HCT116 (cell line): ENCODE measurements at regions not wholly inside any gene's neighbourhood (a gene's known extent, or its start where the extent isn't known, plus 50 kb on each side); places are given as distances from the start of the nearest gene placed in this dataset.

Experiments used
- ATAC-seq: fragments of 200-7000 bp; cut with Tn5 transposase; 2 replicates; pipeline ENCODE4 v1.9.1; 2020; ENCODE audit warnings: mild to moderate bottlenecking, moderate library complexity
- BruUV-seq: library from RNA; stranded (reverse); fragments of 400-500 nt; replicated peaks from 2 replicates; lab custom pipeline; 2021; lab: Mats Ljungman, UMichigan
- CTCF ChIA-PET: fragments of 300-600 bp; sonication (Branson Sonifier 250); formaldehyde crosslinking; loops from one replicate; lab custom pipeline; 2021; ENCODE audit warnings: antibody characterized with exemption; lab: Charles Lee
- POLR2A ChIA-PET: fragments of 300-600, 350-600 bp; sonication (Branson Sonifier 250); formaldehyde crosslinking; loops from one replicate; lab custom pipeline; 2021; ENCODE audit warnings: antibody characterized with exemption; lab: Charles Lee
- RAD21 ChIA-PET, 2 experiments: fragments of 300-600 bp; sonication (Branson Sonifier 250); formaldehyde crosslinking; loops; one replicate each; lab custom pipeline; 2023; ENCODE audit warnings: low total read pairs in 2 of 2; ENCODE audit not compliant: uncharacterized antibody in 2 of 2, unreplicated experiment in 2 of 2, low non-redundant PET in 1 of 2; lab: Charles Lee
- DNase-seq: peaks from one replicate; pipeline ENCODE4 v3.0.0-alpha.2; 2010; ENCODE audit warnings: low read depth, low spot score
- H2AFZ ChIP-seq: fragments of 200-600 bp; shearing (Covaris generic), sonication (generic); 2 replicates; pipeline ENCODE4 v1.6.1; 2017; ENCODE audit warnings: low read depth, mixed run types, mixed read lengths, antibody characterized with exemption, low read length; ENCODE audit not compliant: poor library complexity, severe bottlenecking
- H3K27ac ChIP-seq: 2 replicates; pipeline ENCODE4 v1.5.1; 2012; ENCODE audit warnings: low read depth, low read length
- H3K27me3 ChIP-seq: fragments of 200-600 bp; sonication (generic); 2 replicates; pipeline ENCODE4 v1.6.1; 2016; ENCODE audit warnings: mixed run types, low read length, mixed read lengths; ENCODE audit not compliant: insufficient read depth
- H3K36me3 ChIP-seq, 2 experiments: fragments of 200-500 bp in 1 of 2; fragments of 200-600 bp in 1 of 2; sonication (Bioruptor generic) in 1 of 2; sonication (generic) in 1 of 2; 2 replicates each; pipeline versions ENCODE4 v1.5.1 to v1.6.1; 2014 to 2016; ENCODE audit warnings: low read length in 2 of 2, inconsistent platforms in 1 of 2, mixed read lengths in 1 of 2, mixed run types in 1 of 2; ENCODE audit not compliant: insufficient read depth in 2 of 2, control insufficient read depth in 1 of 2
- H3K4me1 ChIP-seq, 2 experiments: fragments of 200-600 bp in 1 of 2; sonication (generic) in 1 of 2; 2 replicates each; pipeline versions ENCODE4 v1.5.1 to v1.6.1; 2012 to 2017; ENCODE audit warnings: low read length in 2 of 2, inconsistent platforms in 1 of 2, mild to moderate bottlenecking in 1 of 2, mixed read lengths in 1 of 2, mixed run types in 1 of 2, moderate library complexity in 1 of 2; ENCODE audit not compliant: insufficient read depth in 2 of 2, control insufficient read depth in 1 of 2
- H3K4me2 ChIP-seq: fragments of 200-600 bp; sonication (generic); 2 replicates; pipeline ENCODE4 v1.6.1; 2017; ENCODE audit warnings: mixed run types, low read length, mixed read lengths
- H3K4me3 ChIP-seq, 2 experiments: fragments of 200-600 bp in 1 of 2; sonication (generic) in 1 of 2; replicated peaks in 1 of 2; 2 replicates each; pipeline ENCODE4 v1.5.1; 2011 to 2016; ENCODE audit warnings: low read length in 2 of 2, control low read depth in 1 of 2, low read depth in 1 of 2, mild to moderate bottlenecking in 1 of 2, mixed read lengths in 1 of 2, mixed run types in 1 of 2
- H3K79me2 ChIP-seq: fragments of 200-600 bp; sonication (generic); 2 replicates; pipeline ENCODE4 v1.6.1; 2017; ENCODE audit warnings: mild to moderate bottlenecking, mixed run types, low read length, moderate library complexity, mixed read lengths; ENCODE audit not compliant: insufficient read depth
- H3K9ac ChIP-seq: fragments of 200-600 bp; sonication (generic); 2 replicates; pipeline ENCODE4 v1.6.1; 2016; ENCODE audit warnings: low read length, mixed read lengths
- H3K9me2 ChIP-seq: fragments of 200-600 bp; sonication (generic), shearing (Covaris generic); 2 replicates; pipeline ENCODE4 v1.6.1; 2017; ENCODE audit warnings: mixed run types, mild to moderate bottlenecking, moderate library complexity; ENCODE audit not compliant: insufficient read depth
- H3K9me3 ChIP-seq, 2 experiments: fragments of 200-500 bp in 1 of 2; fragments of 200-600 bp in 1 of 2; sonication (Bioruptor generic) in 1 of 2; sonication (generic) in 1 of 2; 2 replicates each; pipeline ENCODE4 v1.6.1; 2014 to 2017; ENCODE audit warnings: low read length in 2 of 2, mixed read lengths in 2 of 2, inconsistent platforms in 1 of 2, low read depth in 1 of 2, mild to moderate bottlenecking in 1 of 2, mixed run types in 1 of 2, moderate library complexity in 1 of 2; ENCODE audit not compliant: control insufficient read depth in 1 of 2, insufficient read depth in 1 of 2
- H4K20me1 ChIP-seq: fragments of 200-600 bp; sonication (generic), shearing (Covaris generic); 2 replicates; pipeline ENCODE4 v1.6.1; 2017; ENCODE audit warnings: mixed run types, mild to moderate bottlenecking, moderate library complexity; ENCODE audit not compliant: insufficient read depth
- ATF3 ChIP-seq: IDR thresholded peaks from 2 replicates; pipeline ENCODE4 v1.6.1; 2012
- EGR1 ChIP-seq: IDR thresholded peaks from 2 replicates; pipeline ENCODE4 v1.6.1; 2012; ENCODE audit warnings: low read depth
- ELF1 ChIP-seq: IDR thresholded peaks from 2 replicates; pipeline ENCODE4 v1.6.1; 2012; ENCODE audit warnings: low read depth, borderline replicate concordance
- EZH2 ChIP-seq: fragments of 200-600 bp; sonication (generic); IDR thresholded peaks from 2 replicates; pipeline ENCODE4 v1.6.1; 2017; ENCODE audit warnings: antibody characterized with exemption, mixed run types
- EZH2phosphoT487 ChIP-seq: fragments of 200-600 bp; IDR thresholded peaks from 2 replicates; pipeline ENCODE4 v1.6.1; 2018; ENCODE audit warnings: antibody characterized with exemption, borderline replicate concordance
- JUND ChIP-seq: IDR thresholded peaks from 2 replicates; pipeline ENCODE4 v1.6.1; 2012
- POLR2A ChIP-seq: IDR thresholded peaks from 2 replicates; pipeline ENCODE4 v1.7.0; 2011; ENCODE audit warnings: borderline replicate concordance; ENCODE audit not compliant: insufficient read depth, insufficient read length; ENCODE audit errors: extremely low read depth
- POLR2AphosphoS5 ChIP-seq: IDR thresholded peaks from 2 replicates; pipeline ENCODE4 v1.6.1; 2011; ENCODE audit warnings: mild to moderate bottlenecking, low read depth, low read length, moderate library complexity
- SRF ChIP-seq: IDR thresholded peaks from 2 replicates; pipeline ENCODE4 v1.6.1; 2012; ENCODE audit warnings: low read depth
- TCF7L2 ChIP-seq: IDR thresholded peaks from 2 replicates; pipeline ENCODE4 v1.7.0; 2011; ENCODE audit warnings: borderline replicate concordance, inconsistent platforms; ENCODE audit not compliant: insufficient read depth, insufficient read length; ENCODE audit errors: extremely low read depth
- ZBTB33 ChIP-seq: IDR thresholded peaks from 2 replicates; pipeline ENCODE4 v1.6.1; 2011; ENCODE audit warnings: mild to moderate bottlenecking, low read length, moderate library complexity; ENCODE audit not compliant: insufficient replicate concordance; ENCODE audit errors: extremely low read depth
- ZNF274 ChIP-seq: fragments of 200-500 bp; sonication (Bioruptor generic); IDR thresholded peaks from 2 replicates; pipeline ENCODE4 v1.6.1; 2014; ENCODE audit warnings: mild to moderate bottlenecking, low read depth, low read length, inconsistent platforms
- intact Hi-C: fragments of 100-400 bp; cut with micrococcal nuclease; formaldehyde crosslinking; loops from 2 replicates; pipeline ENCODE4 v1.10.0; 2022
- TF ChIP-seq, protein P1 (sequence below): IDR thresholded peaks from 2 replicates; pipeline ENCODE4 v1.6.1; 2012; ENCODE audit warnings: low read depth

DNA sequence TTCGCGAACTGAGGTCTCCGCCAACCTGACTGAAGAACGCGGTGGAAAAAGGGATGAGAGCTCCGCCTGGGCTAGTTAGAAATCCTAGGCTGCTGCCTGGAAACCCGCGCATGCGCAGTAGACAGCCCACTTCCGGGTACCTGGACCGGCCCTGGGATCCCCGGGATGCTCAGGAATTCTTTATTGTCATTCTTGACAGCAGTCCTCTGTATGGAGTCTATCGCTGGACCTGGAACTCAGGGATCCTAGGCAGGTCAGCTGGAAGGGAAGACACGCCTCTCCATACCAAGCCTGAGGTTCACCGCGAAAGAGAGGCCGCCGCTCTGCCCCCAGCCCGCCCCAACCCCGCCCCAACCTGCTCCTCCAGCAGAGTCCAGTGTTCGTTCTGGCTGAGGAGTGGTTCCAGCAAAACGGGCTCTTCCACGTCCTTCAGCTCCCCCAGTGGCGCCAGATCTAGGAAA is 1379.2 kb upstream of the DEFB115 start (continued):
- TF ChIP-seq, protein P1, sequence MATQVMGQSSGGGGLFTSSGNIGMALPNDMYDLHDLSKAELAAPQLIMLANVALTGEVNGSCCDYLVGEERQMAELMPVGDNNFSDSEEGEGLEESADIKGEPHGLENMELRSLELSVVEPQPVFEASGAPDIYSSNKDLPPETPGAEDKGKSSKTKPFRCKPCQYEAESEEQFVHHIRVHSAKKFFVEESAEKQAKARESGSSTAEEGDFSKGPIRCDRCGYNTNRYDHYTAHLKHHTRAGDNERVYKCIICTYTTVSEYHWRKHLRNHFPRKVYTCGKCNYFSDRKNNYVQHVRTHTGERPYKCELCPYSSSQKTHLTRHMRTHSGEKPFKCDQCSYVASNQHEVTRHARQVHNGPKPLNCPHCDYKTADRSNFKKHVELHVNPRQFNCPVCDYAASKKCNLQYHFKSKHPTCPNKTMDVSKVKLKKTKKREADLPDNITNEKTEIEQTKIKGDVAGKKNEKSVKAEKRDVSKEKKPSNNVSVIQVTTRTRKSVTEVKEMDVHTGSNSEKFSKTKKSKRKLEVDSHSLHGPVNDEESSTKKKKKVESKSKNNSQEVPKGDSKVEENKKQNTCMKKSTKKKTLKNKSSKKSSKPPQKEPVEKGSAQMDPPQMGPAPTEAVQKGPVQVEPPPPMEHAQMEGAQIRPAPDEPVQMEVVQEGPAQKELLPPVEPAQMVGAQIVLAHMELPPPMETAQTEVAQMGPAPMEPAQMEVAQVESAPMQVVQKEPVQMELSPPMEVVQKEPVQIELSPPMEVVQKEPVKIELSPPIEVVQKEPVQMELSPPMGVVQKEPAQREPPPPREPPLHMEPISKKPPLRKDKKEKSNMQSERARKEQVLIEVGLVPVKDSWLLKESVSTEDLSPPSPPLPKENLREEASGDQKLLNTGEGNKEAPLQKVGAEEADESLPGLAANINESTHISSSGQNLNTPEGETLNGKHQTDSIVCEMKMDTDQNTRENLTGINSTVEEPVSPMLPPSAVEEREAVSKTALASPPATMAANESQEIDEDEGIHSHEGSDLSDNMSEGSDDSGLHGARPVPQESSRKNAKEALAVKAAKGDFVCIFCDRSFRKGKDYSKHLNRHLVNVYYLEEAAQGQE: no peak

- no peaks in the 10 kb centered on the region for H4K20me1 ChIP-seq
- TF ChIP-seq JUND (no peak), SRF (no peak), TCF7L2 (no peak), POLR2A (no peak), ZNF274 (no peak), EZH2phosphoT487 (no peak), POLR2AphosphoS5 (no peak), ATF3 (no peak), ZBTB33 (no peak), EZH2 (no peak), ELF1 (no peak), EGR1 (no peak)
- TF ChIP-seq, protein P1: no peak
- RAD21 ChIA-PET: no interaction called here
- BruUV-seq: no TSS peak
- no peak overlapping the region for H3K4me2 ChIP-seq
- H3K9me2 ChIP-seq: no peaks in the 10 kb centered on the region
- no peak for ATAC-seq
- H2AFZ ChIP-seq: no peak overlapping the region
- H3K27me3 ChIP-seq: no peaks in the 10 kb centered on the region
- CTCF ChIA-PET: no interaction called here
- no peak overlapping the region for H3K4me3 ChIP-seq
- no peaks in the 10 kb centered on the region for H3K4me1 ChIP-seq
- intact Hi-C loops: no loop called here
- POLR2A ChIA-PET: no interaction called here
- no peak for DNase-seq
- no peak overlapping the region for H3K9ac ChIP-seq
- peaks cover 0 to 7% of the 10 kb centered on the region in 2 experiments; a peak in 2 of 4 replicates for H3K9me3 ChIP-seq
- no peaks in the 10 kb centered on the region for H3K36me3 ChIP-seq
- no peaks in the 10 kb centered on the region for H3K79me2 ChIP-seq
- H3K27ac ChIP-seq: no peak overlapping the region
These were observed 1378.6 kb upstream of the DEFB115 start for GRCh38 chr20:29878777-29879442.
